GM18858 (cell line): ENCODE measurements at regions not wholly inside any gene's neighbourhood (a gene's known extent, or its start where the extent isn't known, plus 50 kb on each side); places are given as distances from the start of the nearest gene placed in this dataset.
"Not testable (repeated sequence)": the region's sequence is repeated elsewhere in the genome, so short reads cannot be mapped to it uniquely, and the experiment has no call there.

Experiments used
- ATAC-seq: cut with Tn5 transposase; IDR thresholded peaks from one replicate; pipeline ENCODE4 v1.9.1; 2021; ENCODE audit not compliant: unreplicated experiment

DNA sequence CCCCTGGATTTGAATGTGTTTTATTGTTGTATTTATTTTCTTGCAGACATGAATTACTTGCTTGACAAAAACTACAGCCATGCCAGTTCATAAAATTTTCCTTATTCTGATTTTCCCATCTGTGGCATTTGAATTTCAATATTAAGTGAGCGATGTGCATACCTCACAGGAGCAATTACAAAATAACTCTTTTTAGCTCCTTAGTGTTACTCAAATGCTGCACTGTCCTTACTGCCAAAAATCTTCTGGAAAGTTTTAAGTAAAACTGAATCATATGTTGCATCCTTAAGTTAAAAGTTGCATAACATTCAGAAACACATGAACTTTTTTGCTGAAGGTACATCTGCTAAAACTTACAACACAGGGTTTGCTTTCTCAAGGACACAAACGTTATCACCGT lies 120.1 kb downstream of the OR4M2 start:
- not testable (repeated sequence) for ATAC-seq

DNA sequence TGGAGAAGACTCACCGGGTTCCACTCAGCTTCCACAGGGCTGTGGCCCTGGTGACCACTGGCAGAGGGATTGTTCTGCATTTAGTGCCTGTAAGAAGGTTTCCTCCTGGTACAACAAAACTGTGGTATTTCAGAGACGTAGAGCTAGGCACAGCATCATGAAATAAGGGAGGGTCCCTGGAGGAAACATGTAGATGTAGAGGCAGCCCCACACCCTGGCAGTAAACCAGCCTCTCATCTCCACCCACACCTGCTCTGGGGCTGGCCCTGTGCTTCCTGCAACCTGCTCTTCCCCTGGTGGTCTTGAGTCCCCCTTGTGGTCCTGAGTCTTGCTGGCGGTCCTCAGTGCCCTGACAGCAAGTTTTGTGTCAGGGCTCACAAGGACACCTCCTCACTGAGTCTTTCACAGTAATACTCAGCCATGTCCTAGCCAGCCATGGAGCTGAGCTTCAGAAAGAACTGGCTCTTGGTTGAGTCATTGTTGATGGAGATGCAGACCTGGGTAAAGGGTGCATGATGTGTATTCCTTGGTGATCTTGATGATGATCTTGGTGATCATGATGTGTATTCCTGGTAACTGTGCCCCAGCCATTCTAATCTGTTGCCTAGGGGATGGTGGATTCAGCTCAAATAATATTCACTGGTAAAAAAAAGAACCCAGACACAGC lies 121.8 kb downstream of the OR4M2 start:
- ATAC-seq, result not testable (repeated sequence)

- not testable (repeated sequence) for ATAC-seq
Observed at GRCh38 chr15:22203208-22203607, 122.9 kb downstream of the OR4M2 start.

GRCh38 chr15:22209086-22209485 lies 128.8 kb downstream of the OR4M2 start:
- ATAC-seq, result not testable (repeated sequence)

GRCh38 chr15:22222596-22222995 lies 142.3 kb downstream of the OR4M2 start:
- ATAC-seq, result not testable (repeated sequence)

GRCh38 chr15:22224241-22224671 lies 143.9 kb downstream of the OR4M2 start:
- no peak for ATAC-seq

DNA sequence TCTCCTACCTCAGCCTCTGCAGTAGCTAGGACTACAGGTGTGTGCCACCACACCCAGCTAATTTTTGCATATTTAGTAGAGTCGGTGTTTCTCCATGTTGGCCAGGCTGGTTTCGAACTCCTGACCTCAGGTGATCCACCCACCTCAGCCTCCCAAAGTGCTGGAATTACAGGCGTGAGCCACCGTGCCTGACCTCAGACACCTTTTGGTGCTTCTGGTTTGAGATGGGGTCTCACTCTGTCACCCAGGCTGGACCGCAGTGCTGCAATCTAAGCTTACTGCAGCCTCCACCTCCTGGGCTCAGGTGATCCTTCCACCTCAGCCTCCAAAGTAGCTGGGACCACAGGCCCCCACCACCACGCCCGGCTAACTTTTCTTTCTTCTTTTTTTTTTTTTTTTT lies 144.6 kb downstream of the OR4M2 start:
- not testable (repeated sequence) for ATAC-seq

DNA sequence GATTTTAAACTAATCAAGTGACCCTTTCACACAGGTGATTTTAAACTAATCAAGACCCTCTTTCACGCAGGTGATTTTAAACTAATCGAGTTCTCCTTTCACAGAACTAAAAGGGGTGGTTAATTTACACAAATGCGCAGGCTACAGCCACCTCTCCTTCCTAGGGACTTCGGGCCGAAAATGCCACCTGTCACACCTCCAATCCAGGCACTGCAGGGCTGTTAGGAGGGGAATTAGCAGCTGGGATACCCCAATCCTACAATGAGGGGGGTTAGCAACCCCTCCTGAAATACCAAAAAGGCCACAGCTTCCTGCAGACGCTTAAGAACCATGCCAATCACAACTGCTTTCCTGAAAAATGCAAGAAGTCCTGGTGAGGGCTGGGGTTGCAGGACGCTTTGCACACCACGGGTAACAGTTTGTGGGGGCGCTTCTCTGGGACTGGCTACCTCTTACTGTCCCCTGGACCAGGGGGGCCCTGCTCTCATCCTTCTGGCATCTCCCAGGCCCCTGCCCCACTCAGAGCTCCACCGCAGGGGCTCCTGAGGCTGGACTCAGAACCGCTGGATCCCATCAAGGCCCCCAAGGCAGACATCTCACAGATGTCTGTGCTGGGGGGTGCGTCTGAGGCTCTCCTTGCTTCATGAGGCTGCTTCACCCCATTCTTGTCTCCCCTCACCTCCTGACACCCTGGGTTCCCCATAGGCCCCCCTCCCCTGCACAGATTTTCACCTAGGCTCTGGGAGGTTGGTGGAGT lies 145.9 kb downstream of the OR4M2 start:
- ATAC-seq, result no peak

DNA sequence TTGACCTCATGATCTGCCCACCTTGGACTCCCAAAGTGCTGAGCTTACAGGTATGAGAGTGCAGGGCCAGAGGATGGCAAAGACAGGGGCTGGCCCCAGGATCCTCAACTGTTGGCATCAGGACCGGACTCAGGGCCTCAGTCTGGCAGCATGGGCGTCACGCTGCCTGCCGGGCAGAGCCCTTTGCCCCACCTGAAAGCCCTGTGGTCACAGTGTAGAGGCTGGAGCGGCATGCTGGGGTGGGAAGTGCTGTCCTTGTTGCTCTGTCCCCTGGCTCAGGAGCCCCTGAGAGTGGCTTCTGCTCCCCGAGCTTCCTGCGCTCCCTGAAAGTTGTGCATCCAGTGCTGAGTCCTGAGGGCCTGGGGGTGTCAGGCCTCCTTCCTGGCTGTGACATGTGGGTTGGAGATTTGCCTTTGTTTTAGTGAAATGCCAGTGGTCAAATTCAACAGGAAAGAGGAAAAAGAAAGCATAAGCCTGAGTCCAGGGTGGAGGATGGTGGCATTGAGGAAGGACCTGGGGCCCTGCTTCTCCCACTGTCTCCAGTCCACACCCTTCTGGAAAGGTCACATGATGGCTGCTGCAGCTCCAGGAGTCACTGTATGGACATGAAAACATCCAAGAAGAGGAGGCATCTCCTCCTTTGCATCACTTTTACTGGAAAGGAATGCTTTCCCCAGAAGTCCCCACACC lies 147.2 kb downstream of the OR4M2 start:
- no peak for ATAC-seq

- ATAC-seq, result no peak
Observed at GRCh38 chr15:22228101-22228762, 147.9 kb downstream of the OR4M2 start.

GRCh38 chr15:22229990-22230819 lies 149.9 kb downstream of the OR4M2 start:
- no peak for ATAC-seq

GRCh38 chr15:22231603-22232002 lies 151.3 kb downstream of the OR4M2 start:
- ATAC-seq, result no peak

DNA sequence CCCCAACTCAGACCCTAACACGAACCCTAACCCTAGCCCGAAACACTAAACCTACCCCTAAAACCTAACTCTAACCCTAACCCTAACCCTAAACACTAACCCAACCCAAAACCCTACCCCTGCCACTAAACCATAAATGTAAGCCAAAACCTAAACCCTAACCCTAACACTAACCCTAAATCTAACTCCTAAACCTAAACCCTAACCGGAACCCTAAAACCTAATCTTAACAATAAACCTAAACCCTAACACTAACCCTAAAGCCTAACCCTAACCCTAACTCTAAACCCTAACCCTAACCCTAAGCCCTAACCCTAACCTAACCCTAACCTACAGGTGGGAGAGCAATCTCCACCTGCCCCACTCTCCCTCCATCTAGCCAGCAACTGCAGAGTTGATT lies 152.3 kb downstream of the OR4M2 start:
- ATAC-seq, result no peak

DNA sequence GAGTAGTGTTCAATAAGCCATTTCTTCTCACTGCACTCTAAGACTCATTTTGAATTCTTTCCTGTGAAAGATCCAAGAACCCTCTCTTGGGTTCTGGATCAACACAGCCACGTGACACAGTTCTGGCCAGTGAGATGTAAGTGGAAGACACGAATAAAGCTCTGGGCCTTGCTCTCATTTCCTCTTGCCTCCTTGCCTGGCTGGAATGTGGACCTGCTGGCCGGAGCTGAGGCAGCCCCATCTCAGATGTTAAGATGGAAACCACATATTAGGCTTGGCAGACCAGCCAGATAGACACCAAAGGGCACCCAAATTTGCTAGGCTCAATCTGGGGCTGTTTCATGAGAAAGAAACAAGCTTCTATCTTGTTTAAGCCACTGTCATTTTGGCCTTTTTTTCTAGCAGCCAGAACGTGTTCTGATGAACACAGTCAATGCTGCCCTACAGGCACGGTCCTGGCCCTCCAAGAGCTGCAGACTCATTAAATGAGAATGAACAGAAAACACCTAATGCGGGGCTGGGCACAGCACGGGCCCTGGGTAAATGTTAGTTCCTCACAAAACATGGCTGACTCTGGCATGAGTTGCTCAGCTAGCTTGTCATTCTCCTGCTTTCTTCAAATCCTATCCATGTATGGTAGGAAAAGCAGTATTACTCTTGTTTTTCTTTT lies 155.1 kb downstream of the OR4M2 start:
- ATAC-seq, result not testable (repeated sequence)

DNA sequence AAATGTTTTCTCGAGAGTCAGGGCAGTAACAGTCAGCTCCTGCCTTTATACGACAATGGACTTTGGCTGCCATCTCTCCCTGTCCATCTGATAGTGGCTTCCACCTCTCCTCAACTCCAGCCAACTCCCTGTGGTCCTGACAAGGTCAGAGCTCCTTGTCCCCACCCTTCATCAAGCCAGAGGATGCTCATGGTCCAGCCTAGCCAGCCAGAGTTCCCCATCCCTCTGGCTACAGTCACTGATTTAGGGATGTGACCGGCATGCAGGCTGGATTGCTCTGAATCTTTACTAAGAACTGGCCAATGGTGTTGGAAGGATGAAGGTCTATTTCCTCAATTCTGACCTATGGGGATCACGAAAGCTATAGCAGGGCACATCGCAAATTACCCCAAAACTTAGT lies 156.1 kb downstream of the OR4M2 start:
- ATAC-seq, result no peak

DNA sequence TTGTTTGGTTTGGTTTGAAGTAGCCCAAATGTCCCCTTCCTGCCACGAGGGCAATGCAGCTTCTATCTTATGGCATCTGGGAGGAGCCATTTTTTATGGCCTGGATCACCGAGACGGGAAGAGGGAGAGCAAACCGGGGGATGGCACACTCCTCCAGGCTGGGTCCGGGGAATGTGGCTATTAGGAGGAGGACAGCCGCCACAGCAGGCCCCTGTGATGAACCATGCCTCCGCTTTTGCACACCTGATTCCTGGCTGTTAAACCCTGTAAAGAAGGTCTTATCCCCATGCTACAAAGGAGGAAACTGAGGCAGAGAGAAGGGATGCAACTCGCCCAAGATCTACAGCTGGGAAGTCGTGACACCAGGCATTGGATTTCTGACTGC lies 157.6 kb downstream of the OR4M2 start:
- ATAC-seq, result no peak

DNA sequence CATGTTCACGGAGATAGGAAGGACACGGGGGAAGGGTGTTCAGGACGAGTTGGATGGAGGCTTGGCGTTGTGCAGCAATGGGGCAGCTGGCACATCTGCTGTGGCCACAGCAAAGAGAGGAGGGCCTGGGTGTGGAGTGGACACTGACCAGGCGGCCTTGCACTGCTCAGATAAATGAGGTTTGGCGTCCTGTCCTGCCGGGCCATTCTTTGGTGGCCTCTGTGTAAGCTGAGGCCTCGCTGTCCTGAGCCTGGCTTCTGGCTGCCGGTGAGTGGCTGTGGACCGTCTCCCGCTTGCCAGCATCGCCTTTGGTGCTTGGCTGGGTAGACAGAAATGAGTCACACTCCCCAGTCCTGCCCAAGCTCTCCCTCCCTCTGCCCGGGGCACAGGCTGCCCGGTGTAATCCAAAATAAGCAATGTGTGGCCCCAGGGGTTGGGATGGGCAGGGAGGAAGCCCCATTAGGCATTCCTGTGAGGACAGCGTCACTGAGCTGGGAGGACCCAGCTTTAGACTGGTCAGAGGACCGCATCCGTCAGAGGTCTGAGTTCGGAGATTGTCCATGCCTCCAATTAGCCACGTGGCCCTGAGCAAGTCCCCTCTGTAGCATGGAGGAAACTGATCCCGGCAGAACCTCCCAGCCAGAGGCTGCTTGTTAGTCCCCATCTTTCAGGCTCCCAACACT lies 158.1 kb downstream of the OR4M2 start:
- ATAC-seq, result not testable (repeated sequence)

DNA sequence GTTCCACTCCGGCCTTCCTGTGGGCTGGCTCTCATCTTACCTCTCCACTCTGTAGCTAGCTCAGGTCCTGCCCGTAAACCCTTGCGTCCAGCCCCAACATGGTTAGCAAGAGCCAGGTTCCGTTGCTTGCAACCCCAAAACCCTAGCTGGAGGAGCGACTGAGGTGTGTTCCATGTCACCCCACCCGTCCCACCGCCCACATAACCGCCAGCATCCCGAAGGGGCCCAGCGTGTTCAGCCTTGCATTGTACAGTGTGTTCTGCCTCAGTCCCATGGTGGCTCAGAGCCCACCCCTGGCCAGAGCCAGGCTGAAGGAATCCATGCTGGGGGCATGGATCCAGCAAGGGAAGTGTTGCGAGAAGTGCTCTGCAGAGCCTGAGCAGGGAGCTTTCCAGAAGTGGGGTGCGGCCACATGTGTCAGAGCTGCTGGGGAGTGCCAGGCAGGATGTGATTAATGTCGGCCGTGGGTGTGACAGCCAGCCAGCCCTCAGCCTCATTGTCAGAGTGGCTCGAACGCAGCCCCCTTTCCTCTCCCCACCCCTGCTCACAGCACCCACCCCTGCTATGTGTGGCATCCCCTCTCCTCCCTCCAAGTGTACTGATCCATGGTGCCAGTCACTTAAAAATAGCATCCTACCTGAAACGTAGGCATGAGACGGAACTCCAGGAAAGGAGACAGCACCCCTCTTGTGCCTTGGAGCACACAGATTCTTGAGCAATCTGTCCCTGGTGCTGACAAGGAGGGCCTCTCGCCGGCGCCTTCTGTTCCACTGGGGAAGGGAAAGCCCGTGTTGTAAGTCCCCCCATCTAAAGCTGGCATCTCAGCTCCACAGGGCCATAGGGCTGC lies 158.9 kb downstream of the OR4M2 start:
- not testable (repeated sequence) for ATAC-seq

DNA sequence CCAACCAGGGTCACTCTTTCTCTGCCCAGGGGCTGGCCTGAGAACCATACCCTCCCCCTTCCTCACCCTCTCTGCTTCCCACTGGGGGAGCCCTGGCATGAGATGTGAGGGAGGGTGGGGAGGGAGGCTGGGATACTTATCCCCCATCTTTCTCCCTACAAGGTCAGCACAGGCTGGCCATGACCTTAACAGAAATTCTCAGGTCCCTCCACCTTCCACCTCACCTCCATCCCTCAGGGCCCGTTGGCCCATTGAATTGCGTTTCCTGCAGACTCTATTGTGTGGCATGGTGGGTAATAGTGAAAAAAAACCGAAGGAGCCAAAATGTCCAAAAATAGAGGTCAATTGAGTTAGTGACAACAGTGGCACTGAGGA lies 159.5 kb downstream of the OR4M2 start:
- no peak for ATAC-seq
